ENCODE measurements at regions not wholly inside any gene's neighbourhood (a gene's known extent, or its start where the extent isn't known, plus 50 kb on each side); places are given as distances from the start of the nearest gene placed in this dataset.

GRCh38 chr15:98384328-98385029 lies 263.9 kb upstream of the IGF1R start (continued):
- TF ChIP-seq JUND (IDR thresholded peaks at IDR 0.05; ENCODE audit: borderline replicate concordance, low read depth, low read length) (no peak), JUND (tag; IDR thresholded peaks at IDR 0.05; ENCODE audit: borderline replicate concordance, low read depth, low read length) (no peak), ZNF76 (CRISPR knock-in tag; IDR thresholded peaks at IDR 0.05; ENCODE audit: borderline replicate concordance) (no peak), ZNF197 (CRISPR knock-in tag; IDR thresholded peaks at IDR 0.05; ENCODE audit: low read depth) (no peak), ZNF592 (IDR thresholded peaks at IDR 0.05) (no peak)
- TF ChIP-seq, protein P1, sequence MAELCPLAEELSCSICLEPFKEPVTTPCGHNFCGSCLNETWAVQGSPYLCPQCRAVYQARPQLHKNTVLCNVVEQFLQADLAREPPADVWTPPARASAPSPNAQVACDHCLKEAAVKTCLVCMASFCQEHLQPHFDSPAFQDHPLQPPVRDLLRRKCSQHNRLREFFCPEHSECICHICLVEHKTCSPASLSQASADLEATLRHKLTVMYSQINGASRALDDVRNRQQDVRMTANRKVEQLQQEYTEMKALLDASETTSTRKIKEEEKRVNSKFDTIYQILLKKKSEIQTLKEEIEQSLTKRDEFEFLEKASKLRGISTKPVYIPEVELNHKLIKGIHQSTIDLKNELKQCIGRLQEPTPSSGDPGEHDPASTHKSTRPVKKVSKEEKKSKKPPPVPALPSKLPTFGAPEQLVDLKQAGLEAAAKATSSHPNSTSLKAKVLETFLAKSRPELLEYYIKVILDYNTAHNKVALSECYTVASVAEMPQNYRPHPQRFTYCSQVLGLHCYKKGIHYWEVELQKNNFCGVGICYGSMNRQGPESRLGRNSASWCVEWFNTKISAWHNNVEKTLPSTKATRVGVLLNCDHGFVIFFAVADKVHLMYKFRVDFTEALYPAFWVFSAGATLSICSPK (IDR thresholded peaks at IDR 0.05; ENCODE audit: borderline replicate concordance): no peak
